Activated B cell treated with CpG ODN at 0.5 μM for 24 hours (primary cell): ENCODE measurements at regions not wholly inside any gene's neighbourhood (a gene's known extent, or its start where the extent isn't known, plus 50 kb on each side); places are given as distances from the start of the nearest gene placed in this dataset.

ENCODE experiments used
- ATAC-seq: fragments of 200-7000 bp; cut with Tn5 transposase; one replicate; pipeline ENCODE4 v1.10.0; 2021; ENCODE audit warnings: low read depth, mild to moderate bottlenecking, moderate library complexity
- CTCF ChIA-PET: fragments of 350-600 bp; sonication (Branson Sonifier 250); formaldehyde crosslinking; loops from one replicate; lab custom pipeline; 2021; ENCODE audit warnings: antibody characterized with exemption; lab: Charles Lee
- POLR2A ChIA-PET: fragments of 350-600 bp; sonication (Branson Sonifier 250); formaldehyde crosslinking; loops from one replicate; lab custom pipeline; 2021; ENCODE audit warnings: antibody characterized with exemption; lab: Charles Lee
- DNase-seq: peaks from one replicate; pipeline ENCODE4 v3.0.0; 2022
- H3K27ac Mint-ChIP-seq: one replicate; pipeline ENCODE4 v1.8.0; 2020; ENCODE audit warnings: mixed read lengths
- H3K27me3 Mint-ChIP-seq: one replicate; pipeline ENCODE4 v1.8.0; 2021; ENCODE audit warnings: mixed read lengths
- H3K36me3 Mint-ChIP-seq: one replicate; pipeline ENCODE4 v1.8.0; 2021; ENCODE audit warnings: low read depth, mixed read lengths
- H3K4me1 Mint-ChIP-seq: one replicate; pipeline ENCODE4 v1.8.0; 2021; ENCODE audit warnings: mixed read lengths
- H3K4me3 Mint-ChIP-seq: one replicate; pipeline ENCODE4 v1.8.0; 2020; ENCODE audit warnings: mild to moderate bottlenecking, mixed read lengths
- H3K9me3 Mint-ChIP-seq: one replicate; pipeline ENCODE4 v1.8.0; 2020; ENCODE audit warnings: mixed read lengths
- CTCF ChIP-seq: fragments of 200-600 bp; IDR thresholded peaks from one replicate; pipeline ENCODE4 v1.8.0; 2022; ENCODE audit warnings: antibody characterized with exemption, mild to moderate bottlenecking
- intact Hi-C: fragments of 100-400 bp; cut with micrococcal nuclease; formaldehyde crosslinking; loops from one replicate; pipeline ENCODE4 v1.15.1; 2024

GRCh38 chr4:27624749-27625148, 764.1 kb downstream of the STIM2 start:
- TF ChIP-seq CTCF = no peak
- Mint-ChIP-seq H3K27me3 (no peaks in the 10 kb centered on the region), H3K4me1 (no peaks in the 10 kb centered on the region), H3K4me3 (no peak overlapping the region), H3K36me3 (no peaks in the 10 kb centered on the region), H3K9me3 (no peaks in the 10 kb centered on the region), H3K27ac (no peak overlapping the region)
- ATAC-seq = no peak
- CTCF ChIA-PET = no interaction called here
- intact Hi-C loops = no loop called here
- POLR2A ChIA-PET = no interaction called here
- DNase-seq = no peak

- ATAC-seq = no peak
- POLR2A ChIA-PET = no interaction called here
- intact Hi-C loops = no loop called here
- Mint-ChIP-seq H3K36me3 (no peaks in the 10 kb centered on the region), H3K9me3 (no peaks in the 10 kb centered on the region), H3K4me3 (no peak overlapping the region), H3K27me3 (no peaks in the 10 kb centered on the region), H3K27ac (no peak overlapping the region), H3K4me1 (no peaks in the 10 kb centered on the region)
- CTCF ChIA-PET = no interaction called here
- no peak for DNase-seq
- no peak for TF ChIP-seq CTCF
Observed at GRCh38 chr4:27628609-27629008, 768.0 kb downstream of the STIM2 start.

GRCh38 chr4:27629532-27630225, 769.0 kb downstream of the STIM2 start:
- H3K27me3 Mint-ChIP-seq = no peaks in the 10 kb centered on the region
- intact Hi-C loops = no loop called here
- ATAC-seq (no peak), DNase-seq (no peak)
- POLR2A ChIA-PET = no interaction called here
- TF ChIP-seq CTCF = no peak
- no peaks in the 10 kb centered on the region for H3K4me1 Mint-ChIP-seq
- no peak overlapping the region for H3K27ac Mint-ChIP-seq
- H3K4me3 Mint-ChIP-seq = no peak overlapping the region
- CTCF ChIA-PET = no interaction called here
- no peaks in the 10 kb centered on the region for H3K36me3 Mint-ChIP-seq
- no peaks in the 10 kb centered on the region for H3K9me3 Mint-ChIP-seq

GRCh38 chr4:27635936-27636913, 775.6 kb downstream of the STIM2 start:
- ATAC-seq (no peak), DNase-seq (no peak)
- CTCF ChIA-PET = no interaction called here
- Mint-ChIP-seq H3K36me3 (no peaks in the 10 kb centered on the region), H3K27ac (no peak overlapping the region), H3K4me3 (no peak overlapping the region), H3K9me3 (peaks cover 5% of the 10 kb centered on the region), H3K4me1 (no peaks in the 10 kb centered on the region), H3K27me3 (no peaks in the 10 kb centered on the region)
- intact Hi-C loops = no loop called here
- TF ChIP-seq CTCF = no peak
- POLR2A ChIA-PET = no interaction called here
